GM23338 (cell line): ENCODE measurements at regions not wholly inside any gene's neighbourhood (a gene's known extent, or its start where the extent isn't known, plus 50 kb on each side); places are given as distances from the start of the nearest gene placed in this dataset.

Experiments
- CREB1 ChIP-seq: fragments of 250-450 bp; sonication (Bioruptor Pico); IDR thresholded peaks from 2 replicates; pipeline ENCODE4 v1.5.0; 2020; ENCODE audit warnings: low read depth, mild to moderate bottlenecking, moderate library complexity
- EZH2 ChIP-seq: fragments of 200-600 bp; sonication (generic); IDR thresholded peaks from one replicate; pipeline ENCODE4 v1.8.0; 2017; ENCODE audit warnings: antibody characterized with exemption, mild to moderate bottlenecking, low read depth; ENCODE audit not compliant: unreplicated experiment
- EZH2phosphoT487 ChIP-seq: fragments of 200-600 bp; sonication (generic); IDR thresholded peaks from one replicate; pipeline ENCODE4 v1.8.1; 2018; ENCODE audit warnings: antibody characterized with exemption; ENCODE audit not compliant: unreplicated experiment
- JUNB ChIP-seq: IDR thresholded peaks from one replicate; pipeline ENCODE4 v1.6.1; 2016; ENCODE audit warnings: antibody characterized with exemption; ENCODE audit not compliant: unreplicated experiment
- NANOG ChIP-seq: IDR thresholded peaks from 2 replicates; pipeline ENCODE4 v1.6.1; 2016; ENCODE audit warnings: antibody characterized with exemption, borderline replicate concordance
- POLR2AphosphoS5 ChIP-seq: IDR thresholded peaks from 2 replicates; pipeline ENCODE4 v1.6.1; 2016; ENCODE audit warnings: antibody characterized with exemption, low read depth
- STAT1 ChIP-seq: IDR thresholded peaks from one replicate; pipeline ENCODE4 v1.6.1; 2016; ENCODE audit warnings: antibody characterized with exemption; ENCODE audit not compliant: unreplicated experiment
- ZNF114 ChIP-seq: fragments of 250-450 bp; sonication (Bioruptor Pico); IDR thresholded peaks from 2 replicates; pipeline ENCODE4 v1.5.0; 2020; ENCODE audit warnings: mild to moderate bottlenecking, moderate library complexity
- ZNF331 ChIP-seq: fragments of 250-450 bp; sonication (Bioruptor Pico); IDR thresholded peaks from 2 replicates; pipeline ENCODE4 v1.5.0; 2020; ENCODE audit warnings: low read depth, mild to moderate bottlenecking, moderate library complexity
- TF ChIP-seq, protein P1 (sequence below), 2 experiments: fragments of 200-600 bp in 1 of 2; sonication (generic) in 1 of 2; conservative IDR thresholded peaks; 2 replicates each; pipeline versions ENCODE4 v1.5.1 to v1.6.1; 2016 to 2017; ENCODE audit warnings: antibody characterized with exemption in 2 of 2, low read depth in 2 of 2, mild to moderate bottlenecking in 2 of 2, moderate library complexity in 1 of 2
- TF ChIP-seq, protein P2 (sequence below): IDR thresholded peaks from one replicate; pipeline ENCODE4 v1.6.1; 2018; ENCODE audit warnings: antibody characterized with exemption; ENCODE audit not compliant: unreplicated experiment
- TF ChIP-seq, protein P3 (sequence below): IDR thresholded peaks from 2 replicates; pipeline ENCODE4 v1.6.1; 2016; ENCODE audit warnings: antibody characterized with exemption
- TF ChIP-seq, protein P4 (sequence below): fragments of 250-450 bp; sonication (Bioruptor Pico); IDR thresholded peaks from 2 replicates; pipeline ENCODE4 v1.5.0; 2020; ENCODE audit warnings: mild to moderate bottlenecking, moderate library complexity

DNA sequence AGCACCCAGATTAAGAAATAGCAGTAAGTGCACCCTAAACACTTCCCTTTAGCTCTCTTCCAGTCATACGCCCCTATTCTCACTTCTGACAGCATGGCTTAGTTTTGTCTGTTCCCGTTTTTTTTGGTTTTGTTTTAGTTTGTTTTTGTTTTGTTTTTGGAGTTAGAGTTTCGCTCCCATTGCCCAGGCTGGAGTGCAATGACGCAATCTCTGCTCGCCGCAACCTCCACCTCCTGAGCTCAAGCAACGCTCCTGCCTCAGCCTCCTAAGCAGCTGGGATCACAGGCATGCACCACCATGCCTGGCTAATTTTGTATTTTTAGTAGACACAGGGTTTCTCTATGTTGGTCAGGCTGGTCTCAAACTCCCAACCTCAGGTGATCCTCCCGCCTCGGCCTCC, 2067.7 kb downstream of the SUCLG1 start:
- TF ChIP-seq, protein P1, sequence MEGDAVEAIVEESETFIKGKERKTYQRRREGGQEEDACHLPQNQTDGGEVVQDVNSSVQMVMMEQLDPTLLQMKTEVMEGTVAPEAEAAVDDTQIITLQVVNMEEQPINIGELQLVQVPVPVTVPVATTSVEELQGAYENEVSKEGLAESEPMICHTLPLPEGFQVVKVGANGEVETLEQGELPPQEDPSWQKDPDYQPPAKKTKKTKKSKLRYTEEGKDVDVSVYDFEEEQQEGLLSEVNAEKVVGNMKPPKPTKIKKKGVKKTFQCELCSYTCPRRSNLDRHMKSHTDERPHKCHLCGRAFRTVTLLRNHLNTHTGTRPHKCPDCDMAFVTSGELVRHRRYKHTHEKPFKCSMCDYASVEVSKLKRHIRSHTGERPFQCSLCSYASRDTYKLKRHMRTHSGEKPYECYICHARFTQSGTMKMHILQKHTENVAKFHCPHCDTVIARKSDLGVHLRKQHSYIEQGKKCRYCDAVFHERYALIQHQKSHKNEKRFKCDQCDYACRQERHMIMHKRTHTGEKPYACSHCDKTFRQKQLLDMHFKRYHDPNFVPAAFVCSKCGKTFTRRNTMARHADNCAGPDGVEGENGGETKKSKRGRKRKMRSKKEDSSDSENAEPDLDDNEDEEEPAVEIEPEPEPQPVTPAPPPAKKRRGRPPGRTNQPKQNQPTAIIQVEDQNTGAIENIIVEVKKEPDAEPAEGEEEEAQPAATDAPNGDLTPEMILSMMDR (conservative IDR thresholded peaks at IDR 0.05; ENCODE audit: low read depth in 2 of 2): no peak
- TF ChIP-seq, protein P2, sequence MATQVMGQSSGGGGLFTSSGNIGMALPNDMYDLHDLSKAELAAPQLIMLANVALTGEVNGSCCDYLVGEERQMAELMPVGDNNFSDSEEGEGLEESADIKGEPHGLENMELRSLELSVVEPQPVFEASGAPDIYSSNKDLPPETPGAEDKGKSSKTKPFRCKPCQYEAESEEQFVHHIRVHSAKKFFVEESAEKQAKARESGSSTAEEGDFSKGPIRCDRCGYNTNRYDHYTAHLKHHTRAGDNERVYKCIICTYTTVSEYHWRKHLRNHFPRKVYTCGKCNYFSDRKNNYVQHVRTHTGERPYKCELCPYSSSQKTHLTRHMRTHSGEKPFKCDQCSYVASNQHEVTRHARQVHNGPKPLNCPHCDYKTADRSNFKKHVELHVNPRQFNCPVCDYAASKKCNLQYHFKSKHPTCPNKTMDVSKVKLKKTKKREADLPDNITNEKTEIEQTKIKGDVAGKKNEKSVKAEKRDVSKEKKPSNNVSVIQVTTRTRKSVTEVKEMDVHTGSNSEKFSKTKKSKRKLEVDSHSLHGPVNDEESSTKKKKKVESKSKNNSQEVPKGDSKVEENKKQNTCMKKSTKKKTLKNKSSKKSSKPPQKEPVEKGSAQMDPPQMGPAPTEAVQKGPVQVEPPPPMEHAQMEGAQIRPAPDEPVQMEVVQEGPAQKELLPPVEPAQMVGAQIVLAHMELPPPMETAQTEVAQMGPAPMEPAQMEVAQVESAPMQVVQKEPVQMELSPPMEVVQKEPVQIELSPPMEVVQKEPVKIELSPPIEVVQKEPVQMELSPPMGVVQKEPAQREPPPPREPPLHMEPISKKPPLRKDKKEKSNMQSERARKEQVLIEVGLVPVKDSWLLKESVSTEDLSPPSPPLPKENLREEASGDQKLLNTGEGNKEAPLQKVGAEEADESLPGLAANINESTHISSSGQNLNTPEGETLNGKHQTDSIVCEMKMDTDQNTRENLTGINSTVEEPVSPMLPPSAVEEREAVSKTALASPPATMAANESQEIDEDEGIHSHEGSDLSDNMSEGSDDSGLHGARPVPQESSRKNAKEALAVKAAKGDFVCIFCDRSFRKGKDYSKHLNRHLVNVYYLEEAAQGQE: no peak
- no peak for TF ChIP-seq EZH2
- no peak for TF ChIP-seq POLR2AphosphoS5
- TF ChIP-seq EZH2phosphoT487: no peak
- no peak for TF ChIP-seq JUNB
- TF ChIP-seq CREB1 (CRISPR knock-in tag): no peak
- no peak for TF ChIP-seq NANOG
- TF ChIP-seq, protein P3, sequence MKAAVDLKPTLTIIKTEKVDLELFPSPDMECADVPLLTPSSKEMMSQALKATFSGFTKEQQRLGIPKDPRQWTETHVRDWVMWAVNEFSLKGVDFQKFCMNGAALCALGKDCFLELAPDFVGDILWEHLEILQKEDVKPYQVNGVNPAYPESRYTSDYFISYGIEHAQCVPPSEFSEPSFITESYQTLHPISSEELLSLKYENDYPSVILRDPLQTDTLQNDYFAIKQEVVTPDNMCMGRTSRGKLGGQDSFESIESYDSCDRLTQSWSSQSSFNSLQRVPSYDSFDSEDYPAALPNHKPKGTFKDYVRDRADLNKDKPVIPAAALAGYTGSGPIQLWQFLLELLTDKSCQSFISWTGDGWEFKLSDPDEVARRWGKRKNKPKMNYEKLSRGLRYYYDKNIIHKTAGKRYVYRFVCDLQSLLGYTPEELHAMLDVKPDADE: no peak
- TF ChIP-seq, protein P4, sequence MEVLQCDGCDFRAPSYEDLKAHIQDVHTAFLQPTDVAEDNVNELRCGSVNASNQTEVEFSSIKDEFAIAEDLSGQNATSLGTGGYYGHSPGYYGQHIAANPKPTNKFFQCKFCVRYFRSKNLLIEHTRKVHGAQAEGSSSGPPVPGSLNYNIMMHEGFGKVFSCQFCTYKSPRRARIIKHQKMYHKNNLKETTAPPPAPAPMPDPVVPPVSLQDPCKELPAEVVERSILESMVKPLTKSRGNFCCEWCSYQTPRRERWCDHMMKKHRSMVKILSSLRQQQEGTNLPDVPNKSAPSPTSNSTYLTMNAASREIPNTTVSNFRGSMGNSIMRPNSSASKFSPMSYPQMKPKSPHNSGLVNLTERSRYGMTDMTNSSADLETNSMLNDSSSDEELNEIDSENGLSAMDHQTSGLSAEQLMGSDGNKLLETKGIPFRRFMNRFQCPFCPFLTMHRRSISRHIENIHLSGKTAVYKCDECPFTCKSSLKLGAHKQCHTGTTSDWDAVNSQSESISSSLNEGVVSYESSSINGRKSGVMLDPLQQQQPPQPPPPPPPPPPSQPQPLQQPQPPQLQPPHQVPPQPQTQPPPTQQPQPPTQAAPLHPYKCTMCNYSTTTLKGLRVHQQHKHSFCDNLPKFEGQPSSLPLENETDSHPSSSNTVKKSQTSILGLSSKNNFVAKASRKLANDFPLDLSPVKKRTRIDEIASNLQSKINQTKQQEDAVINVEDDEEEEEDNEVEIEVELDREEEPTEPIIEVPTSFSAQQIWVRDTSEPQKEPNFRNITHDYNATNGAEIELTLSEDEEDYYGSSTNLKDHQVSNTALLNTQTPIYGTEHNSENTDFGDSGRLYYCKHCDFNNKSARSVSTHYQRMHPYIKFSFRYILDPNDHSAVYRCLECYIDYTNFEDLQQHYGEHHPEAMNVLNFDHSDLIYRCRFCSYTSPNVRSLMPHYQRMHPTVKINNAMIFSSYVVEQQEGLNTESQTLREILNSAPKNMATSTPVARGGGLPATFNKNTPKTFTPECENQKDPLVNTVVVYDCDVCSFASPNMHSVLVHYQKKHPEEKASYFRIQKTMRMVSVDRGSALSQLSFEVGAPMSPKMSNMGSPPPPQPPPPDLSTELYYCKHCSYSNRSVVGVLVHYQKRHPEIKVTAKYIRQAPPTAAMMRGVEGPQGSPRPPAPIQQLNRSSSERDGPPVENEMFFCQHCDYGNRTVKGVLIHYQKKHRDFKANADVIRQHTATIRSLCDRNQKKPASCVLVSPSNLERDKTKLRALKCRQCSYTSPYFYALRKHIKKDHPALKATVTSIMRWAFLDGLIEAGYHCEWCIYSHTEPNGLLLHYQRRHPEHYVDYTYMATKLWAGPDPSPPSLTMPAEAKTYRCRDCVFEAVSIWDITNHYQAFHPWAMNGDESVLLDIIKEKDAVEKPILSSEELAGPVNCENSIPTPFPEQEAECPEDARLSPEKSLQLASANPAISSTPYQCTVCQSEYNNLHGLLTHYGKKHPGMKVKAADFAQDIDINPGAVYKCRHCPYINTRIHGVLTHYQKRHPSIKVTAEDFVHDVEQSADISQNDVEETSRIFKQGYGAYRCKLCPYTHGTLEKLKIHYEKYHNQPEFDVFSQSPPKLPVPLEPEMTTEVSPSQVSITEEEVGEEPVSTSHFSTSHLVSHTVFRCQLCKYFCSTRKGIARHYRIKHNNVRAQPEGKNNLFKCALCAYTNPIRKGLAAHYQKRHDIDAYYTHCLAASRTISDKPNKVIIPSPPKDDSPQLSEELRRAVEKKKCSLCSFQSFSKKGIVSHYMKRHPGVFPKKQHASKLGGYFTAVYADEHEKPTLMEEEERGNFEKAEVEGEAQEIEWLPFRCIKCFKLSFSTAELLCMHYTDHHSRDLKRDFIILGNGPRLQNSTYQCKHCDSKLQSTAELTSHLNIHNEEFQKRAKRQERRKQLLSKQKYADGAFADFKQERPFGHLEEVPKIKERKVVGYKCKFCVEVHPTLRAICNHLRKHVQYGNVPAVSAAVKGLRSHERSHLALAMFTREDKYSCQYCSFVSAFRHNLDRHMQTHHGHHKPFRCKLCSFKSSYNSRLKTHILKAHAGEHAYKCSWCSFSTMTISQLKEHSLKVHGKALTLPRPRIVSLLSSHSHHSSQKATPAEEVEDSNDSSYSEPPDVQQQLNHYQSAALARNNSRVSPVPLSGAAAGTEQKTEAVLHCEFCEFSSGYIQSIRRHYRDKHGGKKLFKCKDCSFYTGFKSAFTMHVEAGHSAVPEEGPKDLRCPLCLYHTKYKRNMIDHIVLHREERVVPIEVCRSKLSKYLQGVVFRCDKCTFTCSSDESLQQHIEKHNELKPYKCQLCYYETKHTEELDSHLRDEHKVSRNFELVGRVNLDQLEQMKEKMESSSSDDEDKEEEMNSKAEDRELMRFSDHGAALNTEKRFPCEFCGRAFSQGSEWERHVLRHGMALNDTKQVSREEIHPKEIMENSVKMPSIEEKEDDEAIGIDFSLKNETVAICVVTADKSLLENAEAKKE: no peak
- no peak for TF ChIP-seq ZNF331 (CRISPR knock-in tag)
- TF ChIP-seq ZNF114 (CRISPR knock-in tag): no peak
- TF ChIP-seq STAT1: no peak
